ENCODE measurements at regions not wholly inside any gene's neighbourhood (a gene's known extent, or its start where the extent isn't known, plus 50 kb on each side); places are given as distances from the start of the nearest gene placed in this dataset.

GRCh38 chr11:113578715-113579250, 103.6 kb upstream of the DRD2 start:
- Mint-ChIP-seq H3K27ac (no peak overlapping the region), H3K4me3 (no peak overlapping the region), H3K4me1 (no peaks in the 10 kb centered on the region), H3K27me3 (ENCODE audit: low read depth in 3 of 3) (peaks cover 1 to 7% (median 4%) of the 10 kb centered on the region in 3 donors), H3K9me3 (peaks cover 0 to 3% (median 0%) of the 10 kb centered on the region in 7 donors), H3K36me3 (no peaks in the 10 kb centered on the region)
- no peak overlapping the region for H3K4me2 ChIP-seq (replicated peaks; ENCODE audit: extremely low read depth, low read length, poor library complexity, severe bottlenecking)
- H3K27ac ChIP-seq (ENCODE audit: low read depth in 1 of 2, low read length in 2 of 2) = no peak overlapping the region
- H3K4me3 ChIP-seq (replicated peaks in 1 of 3; ENCODE audit: low read depth in 2 of 3, low read length in 3 of 3) = no peak overlapping the region
- no peaks in the 10 kb centered on the region for H3K36me3 ChIP-seq (replicated peaks in 1 of 2; ENCODE audit: control insufficient read depth in 1 of 2, insufficient read depth in 2 of 2, low read length in 2 of 2)
- no peaks in the 10 kb centered on the region for H4K20me1 ChIP-seq (ENCODE audit: insufficient read depth, low read length)
- TF ChIP-seq CTCF (IDR thresholded peaks at IDR 0.05) = no peak
- 69% methylated on average over 2 of the region's 5 CpGs for WGBS (ENCODE audit: insufficient coverage)
- no peak overlapping the region for H3K9ac ChIP-seq (ENCODE audit: insufficient read depth, low read length, poor library complexity, severe bottlenecking)
- no peaks in the 10 kb centered on the region for H3K4me1 ChIP-seq (ENCODE audit: control insufficient read depth in 1 of 2, insufficient read depth in 2 of 2, low read length in 2 of 2)
- no peaks in the 10 kb centered on the region for H3K27me3 ChIP-seq (ENCODE audit: control insufficient read depth in 2 of 2, insufficient read depth in 2 of 2, low read length in 2 of 2)
- H3K79me2 ChIP-seq (ENCODE audit: insufficient read depth, low read length) = no peaks in the 10 kb centered on the region
- intact Hi-C loops (cut with micrococcal nuclease) = no loop called here
- DNase-seq = no peak
- no peaks in the 10 kb centered on the region for H3K9me3 ChIP-seq (replicated peaks in 1 of 2; ENCODE audit: control insufficient read depth in 1 of 2, insufficient read depth in 1 of 2, low read length in 2 of 2)
- no peak overlapping the region for H2AFZ ChIP-seq (ENCODE audit: insufficient read depth, low read depth, low read length, poor library complexity, severe bottlenecking)

DNA sequence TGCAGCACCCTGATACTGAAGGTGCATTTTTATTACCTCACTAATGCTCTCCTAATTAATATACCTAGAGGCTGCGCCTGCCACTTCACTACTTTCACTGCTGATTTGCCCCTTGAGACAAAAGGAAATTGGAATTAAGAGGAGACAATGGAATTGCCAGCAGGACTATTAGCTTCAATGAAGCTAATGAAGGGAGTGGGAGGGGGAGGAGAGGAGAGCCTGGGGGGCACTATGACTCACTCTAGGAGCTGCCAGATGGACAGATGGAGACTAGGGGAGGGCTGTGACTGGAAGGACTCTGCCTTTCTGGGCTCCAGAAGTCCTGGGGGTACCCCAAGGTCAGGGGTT, 102.8 kb upstream of the DRD2 start:
- Histone ChIP-seq H3K9ac (ENCODE audit: insufficient read depth, low read length, poor library complexity, severe bottlenecking) (no peak overlapping the region), H3K4me3 (replicated peaks in 1 of 3; ENCODE audit: low read depth in 2 of 3, low read length in 3 of 3) (no peak overlapping the region), H3K27ac (ENCODE audit: low read depth in 1 of 2, low read length in 2 of 2) (no peak overlapping the region), H2AFZ (ENCODE audit: insufficient read depth, low read depth, low read length, poor library complexity, severe bottlenecking) (no peak overlapping the region), H3K9me3 (replicated peaks in 1 of 2; ENCODE audit: control insufficient read depth in 1 of 2, insufficient read depth in 1 of 2, low read length in 2 of 2) (no peaks in the 10 kb centered on the region), H3K27me3 (ENCODE audit: control insufficient read depth in 2 of 2, insufficient read depth in 2 of 2, low read length in 2 of 2) (no peaks in the 10 kb centered on the region), H3K36me3 (replicated peaks in 1 of 2; ENCODE audit: control insufficient read depth in 1 of 2, insufficient read depth in 2 of 2, low read length in 2 of 2) (no peaks in the 10 kb centered on the region), H3K4me1 (ENCODE audit: control insufficient read depth in 1 of 2, insufficient read depth in 2 of 2, low read length in 2 of 2) (no peaks in the 10 kb centered on the region), H4K20me1 (ENCODE audit: insufficient read depth, low read length) (no peaks in the 10 kb centered on the region), H3K4me2 (replicated peaks; ENCODE audit: extremely low read depth, low read length, poor library complexity, severe bottlenecking) (no peak overlapping the region), H3K79me2 (ENCODE audit: insufficient read depth, low read length) (no peaks in the 10 kb centered on the region)
- no CpG with 5 or more reads among the region's 1 CpG for WGBS (ENCODE audit: insufficient coverage)
- Mint-ChIP-seq H3K27ac (peak overlapping the region in 1 of 7 donors; percentile 13), H3K9me3 (peaks cover 0 to 3% (median 0%) of the 10 kb centered on the region in 7 donors), H3K4me3 (no peak overlapping the region), H3K36me3 (no peaks in the 10 kb centered on the region), H3K27me3 (ENCODE audit: low read depth in 3 of 3) (peaks cover 3 to 7% (median 4%) of the 10 kb centered on the region in 3 donors), H3K4me1 (no peaks in the 10 kb centered on the region)
- TF ChIP-seq CTCF (IDR thresholded peaks at IDR 0.05) = no peak
- intact Hi-C loops (cut with micrococcal nuclease) = no loop called here
- DNase-seq = no peak
